AG09309 (cell line): ENCODE measurements at regions not wholly inside any gene's neighbourhood (a gene's known extent, or its start where the extent isn't known, plus 50 kb on each side); places are given as distances from the start of the nearest gene placed in this dataset.

Source experiments
- DNase-seq: peaks from one replicate; pipeline ENCODE4 v3.0.0-alpha.2; 2010; ENCODE audit warnings: low read depth
- H3K4me3 ChIP-seq: 2 replicates; pipeline ENCODE4 v1.5.1; 2011; ENCODE audit warnings: mild to moderate bottlenecking, low read depth, low read length, moderate library complexity; ENCODE audit not compliant: control insufficient read depth
- CTCF ChIP-seq: IDR thresholded peaks from 2 replicates; pipeline ENCODE4 v1.5.1; 2011; ENCODE audit warnings: mild to moderate bottlenecking, low read depth, low read length, inconsistent platforms; ENCODE audit not compliant: insufficient read depth, control insufficient read depth; ENCODE audit errors: missing control alignments

GRCh38 chr11:130526846-130527245, 78.4 kb downstream of the ADAMTS15 start:
- no peak for DNase-seq
- H3K4me3 ChIP-seq, result no peak overlapping the region
- no peak for TF ChIP-seq CTCF

- no peak overlapping the region for H3K4me3 ChIP-seq
- no peak for DNase-seq
- no peak for TF ChIP-seq CTCF
Measured at GRCh38 chr11:130527636-130528297, 79.3 kb downstream of the ADAMTS15 start.

GRCh38 chr11:130528298-130529261, 80.1 kb downstream of the ADAMTS15 start:
- no peak overlapping the region for H3K4me3 ChIP-seq
- DNase-seq, result no peak
- TF ChIP-seq CTCF, result no peak

GRCh38 chr11:130529366-130529765, 80.9 kb downstream of the ADAMTS15 start:
- TF ChIP-seq CTCF, result no peak
- no peak for DNase-seq
- no peak overlapping the region for H3K4me3 ChIP-seq

- DNase-seq, result no peak
- no peak for TF ChIP-seq CTCF
Measured at GRCh38 chr11:130531061-130531460, 82.6 kb downstream of the ADAMTS15 start.

GRCh38 chr11:130533113-130533798, 84.8 kb downstream of the ADAMTS15 start:
- DNase-seq, result no peak
- TF ChIP-seq CTCF, result no peak
- no peak overlapping the region for H3K4me3 ChIP-seq

More at GRCh38 chr11:130531061-130531460, 82.6 kb downstream of the ADAMTS15 start:
- H3K4me3 ChIP-seq, result no peak overlapping the region
